Esophagus squamous epithelium (tissue), 5 donors: ENCODE measurements at regions not wholly inside any gene's neighbourhood (a gene's known extent, or its start where the extent isn't known, plus 50 kb on each side); places are given as distances from the start of the nearest gene placed in this dataset.

ENCODE experiments used
- DNase-seq: peaks from one replicate; lab custom pipeline; 2025; lab: John Stamatoyannopoulos, UW
- H3K27ac ChIP-seq, 4 donors: fragments of 200-600 bp; sonication (generic); one replicate each; pipeline ENCODE4 v1.5.1; 2016 to 2019; ENCODE audit warnings: mild to moderate bottlenecking in 1 of 4
- H3K27me3 ChIP-seq, 4 donors: fragments of 200-600 bp; sonication (generic); 1 replicate in 3 of 4; 2 replicates in 1 of 4; pipeline versions ENCODE4 v1.5.1 to v1.6.0; 2017 to 2021; ENCODE audit warnings: antibody characterized with exemption in 1 of 4
- H3K36me3 ChIP-seq, 3 donors: fragments of 200-600 bp; sonication (generic); one replicate each; pipeline ENCODE4 v1.5.1; 2016 to 2019
- H3K4me1 ChIP-seq, 3 donors: fragments of 200-600 bp; sonication (generic); one replicate each; pipeline ENCODE4 v1.5.1; 2017 to 2019
- H3K4me3 ChIP-seq, 4 donors: fragments of 200-600 bp; sonication (generic); 1 replicate in 3 of 4; 2 replicates in 1 of 4; pipeline ENCODE4 v1.5.1; 2016 to 2019; ENCODE audit warnings: mild to moderate bottlenecking in 2 of 4, moderate library complexity in 1 of 4
- H3K9me3 ChIP-seq, 3 donors: fragments of 200-600 bp; sonication (generic); one replicate each; pipeline ENCODE4 v1.5.1; 2016 to 2019
- CTCF ChIP-seq, 6 experiments: fragments of 450-650 bp in 4 of 6; fragments of 200-600 bp in 2 of 6; sonication (generic) in 2 of 6; IDR thresholded peaks; one replicate each; pipeline ENCODE4 v1.5.1; 2016 to 2019; ENCODE audit warnings: antibody characterized with exemption in 6 of 6, mild to moderate bottlenecking in 4 of 6, moderate library complexity in 4 of 6
- POLR2A ChIP-seq, 4 donors: fragments of 450-650 bp; IDR thresholded peaks; one replicate each; pipeline ENCODE4 v1.6.1; 2017; ENCODE audit warnings: antibody characterized with exemption in 4 of 4, mild to moderate bottlenecking in 4 of 4, moderate library complexity in 3 of 4
- WGBS, 2 donors: methylation state at CpG; one replicate each; pipeline ENCODE4 v1.1.5; 2018; 5-methylcytosine and 5-hydroxymethylcytosine counted together
- intact Hi-C: fragments of 100-400 bp; cut with DNase I; formaldehyde crosslinking; loops from one replicate; pipeline ENCODE4 v1.15.0; 2022
- donor health status: DM: yes; HTN: yes; CAD: no.

DNA sequence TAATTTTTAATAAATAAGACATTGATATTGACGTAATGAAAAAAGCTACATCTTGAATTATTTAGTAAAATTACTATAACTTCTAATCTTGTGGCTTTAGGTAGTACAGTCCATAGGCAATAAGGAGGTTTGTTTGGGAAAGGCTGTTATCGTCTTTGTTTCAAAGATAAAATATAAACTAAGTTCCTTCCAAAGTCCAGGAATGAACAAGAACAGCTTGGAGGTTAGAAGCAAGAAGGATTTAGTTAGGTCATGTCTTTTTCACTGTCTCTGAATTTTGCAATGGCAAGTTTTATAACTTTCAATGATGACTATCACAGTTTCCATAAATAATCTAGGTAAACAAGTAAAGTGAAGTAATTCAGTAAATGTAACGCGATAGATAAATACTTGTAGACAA, 106.9 kb upstream of the OLFM3 start:
- Histone ChIP-seq H3K27ac (no peak overlapping the region), H3K9me3 (no peaks in the 10 kb centered on the region), H3K36me3 (no peaks in the 10 kb centered on the region), H3K27me3 (no peaks in the 10 kb centered on the region), H3K4me1 (no peaks in the 10 kb centered on the region), H3K4me3 (no peak overlapping the region)
- DNase-seq, result no peak
- intact Hi-C loops, result no loop called here
- TF ChIP-seq POLR2A (IDR thresholded peaks at IDR 0.05) (no peak), CTCF (IDR thresholded peaks at IDR 0.05) (no peak)
- WGBS, 2 donors, result 83 to 88% methylated on average over 4 of the region's 4 CpGs

- no peaks in the 10 kb centered on the region for H3K36me3 ChIP-seq
- H3K4me3 ChIP-seq, result no peak overlapping the region
- no peaks in the 10 kb centered on the region for H3K4me1 ChIP-seq
- H3K9me3 ChIP-seq, result no peaks in the 10 kb centered on the region
- DNase-seq, result no peak
- 78 to 86% methylated on average over 3 of the region's 3 CpGs for WGBS, 2 donors
- TF ChIP-seq POLR2A (IDR thresholded peaks at IDR 0.05), result no peak
- TF ChIP-seq CTCF (IDR thresholded peaks at IDR 0.05), result no peak
- intact Hi-C loops, result no loop called here
- no peaks in the 10 kb centered on the region for H3K27me3 ChIP-seq
- H3K27ac ChIP-seq, result no peak overlapping the region
These were observed 105.6 kb upstream of the OLFM3 start for GRCh38 chr1:102102276-102102780.

DNA sequence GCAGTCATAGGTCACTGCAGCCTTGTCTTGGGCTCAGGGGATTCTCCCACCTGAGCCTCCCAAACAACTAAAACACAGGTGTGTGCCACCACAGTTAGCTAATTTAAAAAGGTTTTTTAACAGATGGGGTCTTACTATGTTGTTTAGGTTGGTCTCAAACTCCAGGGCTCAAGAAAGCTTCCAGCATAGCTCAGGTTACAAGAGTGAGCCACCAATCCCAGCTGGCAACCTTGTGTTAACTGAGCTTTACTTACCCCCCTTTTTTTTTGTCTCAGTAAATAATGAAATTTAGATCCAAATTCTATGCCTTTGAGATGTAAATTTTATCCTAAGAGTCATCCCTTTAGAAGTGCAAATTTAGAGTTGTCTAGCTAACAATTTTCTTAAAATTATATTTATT, 103.9 kb upstream of the OLFM3 start:
- no peaks in the 10 kb centered on the region for H3K4me1 ChIP-seq
- TF ChIP-seq POLR2A (IDR thresholded peaks at IDR 0.05) (no peak), CTCF (IDR thresholded peaks at IDR 0.05) (no peak)
- DNase-seq, result no peak
- H3K9me3 ChIP-seq, result no peaks in the 10 kb centered on the region
- H3K4me3 ChIP-seq, result no peak overlapping the region
- no peaks in the 10 kb centered on the region for H3K27me3 ChIP-seq
- no peak overlapping the region for H3K27ac ChIP-seq
- intact Hi-C loops, result no loop called here
- H3K36me3 ChIP-seq, result no peaks in the 10 kb centered on the region

- intact Hi-C loops, result no loop called here
- H3K4me3 ChIP-seq, result no peak overlapping the region
- TF ChIP-seq CTCF (IDR thresholded peaks at IDR 0.05) (no peak), POLR2A (IDR thresholded peaks at IDR 0.05) (no peak)
- DNase-seq, result no peak
- H3K9me3 ChIP-seq, result no peaks in the 10 kb centered on the region
- 82 to 84% methylated on average over 4 of the region's 4 CpGs for WGBS, 2 donors
- no peak overlapping the region for H3K27ac ChIP-seq
- no peaks in the 10 kb centered on the region for H3K27me3 ChIP-seq
- no peaks in the 10 kb centered on the region for H3K4me1 ChIP-seq
- H3K36me3 ChIP-seq, result no peaks in the 10 kb centered on the region
These were observed 103.2 kb upstream of the OLFM3 start for GRCh38 chr1:102099916-102100315.

DNA sequence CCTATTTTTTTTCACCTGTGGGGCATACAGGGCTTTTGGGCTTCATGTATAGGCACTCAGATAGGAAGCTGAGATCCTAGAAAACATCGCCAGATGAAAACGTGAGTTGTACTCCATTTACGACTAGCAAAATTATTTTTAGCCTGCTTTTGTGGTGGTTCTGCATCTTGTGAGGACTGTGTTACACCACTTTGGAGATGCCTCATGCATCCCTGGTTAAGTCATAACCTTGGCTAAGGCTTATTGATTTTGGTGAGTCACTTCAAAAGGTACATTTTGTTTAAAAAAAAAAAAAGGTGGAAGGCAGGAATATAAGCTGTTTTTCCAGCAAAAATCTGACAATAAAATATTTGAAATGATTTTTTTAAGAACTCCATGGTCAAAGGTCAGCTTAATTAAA, 101.8 kb upstream of the OLFM3 start:
- no peaks in the 10 kb centered on the region for H3K4me1 ChIP-seq
- no peak overlapping the region for H3K4me3 ChIP-seq
- intact Hi-C loops, result no loop called here
- DNase-seq, result no peak
- no peaks in the 10 kb centered on the region for H3K36me3 ChIP-seq
- WGBS, 2 donors, result 78 to 93% methylated on average over 3 of the region's 3 CpGs
- H3K9me3 ChIP-seq, result no peaks in the 10 kb centered on the region
- no peak overlapping the region for H3K27ac ChIP-seq
- TF ChIP-seq CTCF (IDR thresholded peaks at IDR 0.05) (no peak), POLR2A (IDR thresholded peaks at IDR 0.05) (no peak)
- no peaks in the 10 kb centered on the region for H3K27me3 ChIP-seq
